Neural crest cell (in vitro differentiated cells): ENCODE measurements at regions not wholly inside any gene's neighbourhood (a gene's known extent, or its start where the extent isn't known, plus 50 kb on each side); places are given as distances from the start of the nearest gene placed in this dataset.

Source experiments
- DNase-seq: peaks from one replicate; pipeline ENCODE4 v3.0.0; 2021; ENCODE audit warnings: low read depth, mixed read lengths, low spot score
- H3K27ac Mint-ChIP-seq: one replicate; pipeline ENCODE4 v1.8.0; 2021; ENCODE audit warnings: mild to moderate bottlenecking, mixed read lengths; ENCODE audit not compliant: unreplicated experiment
- H3K27me3 Mint-ChIP-seq: 2 replicates; pipeline ENCODE4 v1.8.0; 2021; ENCODE audit warnings: low read depth, mild to moderate bottlenecking, mixed read lengths
- H3K36me3 Mint-ChIP-seq: 2 replicates; pipeline ENCODE4 v1.8.0; 2021; ENCODE audit warnings: low read depth, mild to moderate bottlenecking, mixed read lengths
- H3K4me1 Mint-ChIP-seq: 2 replicates; pipeline ENCODE4 v1.8.0; 2021; ENCODE audit warnings: mixed read lengths
- H3K4me3 Mint-ChIP-seq: one replicate; pipeline ENCODE4 v1.8.0; 2021; ENCODE audit warnings: mild to moderate bottlenecking, mixed read lengths
- H3K9me3 Mint-ChIP-seq: 2 replicates; pipeline ENCODE4 v1.8.0; 2021; ENCODE audit warnings: mixed read lengths
- TF ChIP-seq, protein P1 (sequence below): fragments of 200-600 bp; sonication (generic); conservative IDR thresholded peaks from 2 replicates; pipeline ENCODE4 v1.5.0; 2021; ENCODE audit warnings: antibody characterized with exemption, mild to moderate bottlenecking

DNA sequence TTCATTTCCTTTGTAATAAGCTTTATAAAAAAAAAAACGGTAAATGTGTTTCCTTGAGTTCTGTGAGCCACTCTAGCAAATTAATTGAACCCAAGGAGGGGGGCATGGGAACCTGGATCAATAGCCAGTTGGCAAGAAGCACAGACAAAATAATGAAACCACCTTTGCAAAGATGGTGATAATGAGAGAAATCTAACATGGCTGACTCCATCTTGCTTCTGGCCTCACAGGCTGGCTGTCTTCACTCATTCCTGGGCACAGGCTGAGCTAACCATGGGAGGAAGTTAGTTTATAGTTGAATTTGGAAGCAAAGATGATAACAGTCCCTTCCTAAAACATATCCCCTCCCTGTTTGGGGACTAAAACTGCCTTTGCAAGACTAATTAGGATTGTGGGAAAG lies 95.1 kb downstream of the B3GNT2 start:
- H3K36me3 Mint-ChIP-seq: no peaks in the 10 kb centered on the region
- H3K27ac Mint-ChIP-seq: no peak overlapping the region
- DNase-seq: no peak
- no peak overlapping the region for H3K4me3 Mint-ChIP-seq
- no peaks in the 10 kb centered on the region for H3K27me3 Mint-ChIP-seq
- TF ChIP-seq, protein P1, sequence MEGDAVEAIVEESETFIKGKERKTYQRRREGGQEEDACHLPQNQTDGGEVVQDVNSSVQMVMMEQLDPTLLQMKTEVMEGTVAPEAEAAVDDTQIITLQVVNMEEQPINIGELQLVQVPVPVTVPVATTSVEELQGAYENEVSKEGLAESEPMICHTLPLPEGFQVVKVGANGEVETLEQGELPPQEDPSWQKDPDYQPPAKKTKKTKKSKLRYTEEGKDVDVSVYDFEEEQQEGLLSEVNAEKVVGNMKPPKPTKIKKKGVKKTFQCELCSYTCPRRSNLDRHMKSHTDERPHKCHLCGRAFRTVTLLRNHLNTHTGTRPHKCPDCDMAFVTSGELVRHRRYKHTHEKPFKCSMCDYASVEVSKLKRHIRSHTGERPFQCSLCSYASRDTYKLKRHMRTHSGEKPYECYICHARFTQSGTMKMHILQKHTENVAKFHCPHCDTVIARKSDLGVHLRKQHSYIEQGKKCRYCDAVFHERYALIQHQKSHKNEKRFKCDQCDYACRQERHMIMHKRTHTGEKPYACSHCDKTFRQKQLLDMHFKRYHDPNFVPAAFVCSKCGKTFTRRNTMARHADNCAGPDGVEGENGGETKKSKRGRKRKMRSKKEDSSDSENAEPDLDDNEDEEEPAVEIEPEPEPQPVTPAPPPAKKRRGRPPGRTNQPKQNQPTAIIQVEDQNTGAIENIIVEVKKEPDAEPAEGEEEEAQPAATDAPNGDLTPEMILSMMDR: no peak
- no peaks in the 10 kb centered on the region for H3K4me1 Mint-ChIP-seq
- H3K9me3 Mint-ChIP-seq: peaks cover 2% of the 10 kb centered on the region

DNA sequence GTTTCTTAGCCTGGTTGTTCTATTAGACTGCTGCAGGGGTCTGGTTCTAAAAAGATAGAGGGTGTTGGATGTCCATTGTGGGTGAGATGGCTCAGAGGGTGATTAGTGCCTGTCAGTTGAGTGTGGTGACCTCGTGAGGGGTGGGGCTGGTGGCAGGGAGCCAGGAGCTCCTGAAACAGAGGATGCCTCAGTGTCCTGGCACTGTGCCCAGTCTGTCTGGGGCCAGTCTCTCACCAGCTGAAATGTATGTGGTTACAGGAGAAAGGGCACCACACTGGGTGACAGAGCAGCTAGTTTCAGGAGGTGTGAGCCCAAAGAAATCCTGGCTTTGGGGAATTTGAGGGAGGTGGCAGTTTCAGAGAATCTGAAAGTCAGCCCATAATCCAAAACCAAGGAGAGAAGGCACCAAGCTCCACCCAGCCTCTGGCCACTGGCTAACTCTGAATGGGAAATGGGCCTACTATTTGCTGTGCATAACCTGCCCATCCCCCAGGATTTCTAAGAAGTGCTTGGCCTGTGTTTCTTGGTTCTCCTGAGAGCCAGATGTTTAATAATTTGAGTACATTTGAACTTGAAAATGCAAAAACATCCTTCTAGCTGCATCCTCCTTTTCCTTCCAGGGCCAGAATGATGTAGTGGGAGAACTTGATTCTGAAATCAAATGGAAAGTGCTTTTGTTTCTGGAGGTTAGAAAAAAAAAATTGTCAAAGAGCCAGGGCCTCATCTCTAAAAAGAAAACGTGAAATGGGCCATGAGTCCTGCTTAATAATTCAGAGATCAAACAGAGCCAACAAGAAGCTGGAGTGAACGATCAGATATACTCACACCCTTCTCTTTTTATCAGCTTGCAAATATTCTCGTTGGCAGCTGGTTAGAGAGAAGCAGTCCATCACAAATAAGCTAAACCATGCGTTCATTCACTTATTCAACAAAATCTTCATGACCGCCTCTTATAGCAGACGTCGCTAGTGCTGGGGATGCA lies 92.3 kb downstream of the B3GNT2 start:
- H3K4me3 Mint-ChIP-seq: no peak overlapping the region
- DNase-seq: no peak
- TF ChIP-seq, protein P1: no peak
- H3K36me3 Mint-ChIP-seq: peaks cover 4% of the 10 kb centered on the region
- no peaks in the 10 kb centered on the region for H3K27me3 Mint-ChIP-seq
- H3K27ac Mint-ChIP-seq: no peak overlapping the region
- no peaks in the 10 kb centered on the region for H3K4me1 Mint-ChIP-seq
- peaks cover 11% of the 10 kb centered on the region for H3K9me3 Mint-ChIP-seq

DNA sequence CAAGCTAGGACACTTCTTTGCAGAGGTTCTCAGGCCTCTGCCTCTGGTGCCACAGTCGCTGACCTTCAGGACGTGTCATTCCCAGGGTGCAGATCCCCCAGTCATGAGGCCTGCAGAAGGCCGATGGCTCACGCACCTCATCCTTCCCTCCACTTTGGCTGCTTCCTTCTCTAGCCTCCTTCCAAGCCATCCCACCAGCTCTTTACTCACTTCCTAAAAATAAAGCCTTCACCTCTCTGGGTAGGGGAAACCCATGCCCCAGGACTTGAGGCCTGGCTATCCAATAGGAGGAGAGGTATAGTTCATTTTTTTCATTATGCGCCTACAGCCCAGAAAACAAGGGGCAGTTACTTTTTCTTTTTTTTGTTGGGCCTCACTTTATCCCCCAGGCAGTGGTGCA lies 91.4 kb downstream of the B3GNT2 start:
- TF ChIP-seq, protein P1: no peak
- no peaks in the 10 kb centered on the region for H3K4me1 Mint-ChIP-seq
- H3K27me3 Mint-ChIP-seq: no peaks in the 10 kb centered on the region
- no peak overlapping the region for H3K4me3 Mint-ChIP-seq
- H3K36me3 Mint-ChIP-seq: peaks cover 4% of the 10 kb centered on the region
- no peak overlapping the region for H3K27ac Mint-ChIP-seq
- H3K9me3 Mint-ChIP-seq: peaks cover 11% of the 10 kb centered on the region
- DNase-seq: no peak

DNA sequence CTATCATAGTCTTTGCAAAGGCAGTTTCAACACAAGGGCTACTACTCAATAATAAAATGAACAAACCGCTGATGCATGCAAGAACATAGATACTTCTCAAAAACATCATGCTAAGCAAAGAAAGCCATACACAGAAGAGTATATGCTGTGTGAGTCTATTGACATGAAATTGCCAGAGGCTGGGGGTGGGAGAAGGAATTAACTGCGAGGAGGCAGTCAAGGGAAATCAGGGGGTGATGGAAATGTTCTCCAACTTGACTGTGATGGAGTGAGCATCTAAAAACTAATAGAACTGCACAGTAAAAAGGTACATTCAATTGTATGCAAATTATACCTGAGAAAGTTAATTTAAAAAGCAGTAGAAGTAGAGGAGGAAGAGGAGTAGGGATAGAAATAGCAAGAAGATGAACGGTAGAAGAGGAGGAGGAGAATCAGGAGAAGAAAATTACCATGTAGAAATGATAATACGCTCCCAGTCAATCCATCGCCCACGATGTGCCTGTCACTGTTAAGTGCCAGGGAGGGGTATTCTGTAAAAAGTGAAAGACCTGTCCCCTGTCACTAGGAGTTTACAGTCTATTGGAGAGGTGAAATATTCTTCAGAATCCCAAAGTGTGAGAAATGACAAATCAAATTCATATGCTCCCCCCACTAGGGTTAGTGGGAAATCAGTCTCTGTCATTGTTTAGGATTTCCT lies 90.3 kb downstream of the B3GNT2 start:
- DNase-seq: no peak
- Mint-ChIP-seq H3K27me3 (no peaks in the 10 kb centered on the region), H3K4me3 (no peak overlapping the region), H3K9me3 (peaks cover 11% of the 10 kb centered on the region), H3K36me3 (peaks cover 4% of the 10 kb centered on the region), H3K27ac (peak overlapping the region; percentile 73), H3K4me1 (no peaks in the 10 kb centered on the region)
- TF ChIP-seq, protein P1: no peak

DNA sequence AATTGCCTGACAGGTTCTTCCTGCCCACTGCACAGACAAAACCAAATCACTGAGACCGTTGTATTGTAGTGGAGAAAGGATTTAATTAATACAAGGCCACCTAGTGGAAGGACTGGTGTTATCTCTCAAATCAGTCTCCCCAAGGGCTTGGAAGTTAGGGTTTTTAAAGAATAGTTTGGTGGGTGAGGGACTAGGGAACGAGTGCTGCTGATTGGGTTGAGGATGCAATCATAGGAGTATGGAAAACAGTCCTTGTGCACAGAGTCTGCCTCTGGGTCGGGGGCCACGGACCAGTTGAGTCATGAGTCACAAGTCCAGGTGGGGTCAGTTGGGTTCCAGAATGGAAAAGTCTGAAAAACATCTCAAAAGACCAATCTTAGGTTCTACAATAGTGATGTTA lies 89.1 kb downstream of the B3GNT2 start:
- H3K27ac Mint-ChIP-seq: no peak overlapping the region
- TF ChIP-seq, protein P1: no peak
- H3K36me3 Mint-ChIP-seq: peaks cover 4% of the 10 kb centered on the region
- DNase-seq: no peak
- H3K4me1 Mint-ChIP-seq: no peaks in the 10 kb centered on the region
- H3K4me3 Mint-ChIP-seq: no peak overlapping the region
- no peaks in the 10 kb centered on the region for H3K27me3 Mint-ChIP-seq
- peaks cover 11% of the 10 kb centered on the region for H3K9me3 Mint-ChIP-seq
